ENCODE measurements at regions not wholly inside any gene's neighbourhood (a gene's known extent, or its start where the extent isn't known, plus 50 kb on each side); places are given as distances from the start of the nearest gene placed in this dataset.

- no peak for TF ChIP-seq ATF3 (IDR thresholded peaks at IDR 0.05; ENCODE audit: insufficient read depth, low read depth, low read length)
- no peak for TF ChIP-seq RAD21 (IDR thresholded peaks at IDR 0.05 in 1 of 2, conservative IDR thresholded peaks at IDR 0.05 in 1 of 2; ENCODE audit: low read depth in 2 of 2, low read length in 2 of 2)
- no peak for TF ChIP-seq USF2 (IDR thresholded peaks at IDR 0.05; ENCODE audit: low read length)
Measured at GRCh38 chr15:70530906-70531305, 232.5 kb downstream of the UACA start (continued).

Data from H1 (cell line).